ENCODE measurements at regions not wholly inside any gene's neighbourhood (a gene's known extent, or its start where the extent isn't known, plus 50 kb on each side); places are given as distances from the start of the nearest gene placed in this dataset.

DNA sequence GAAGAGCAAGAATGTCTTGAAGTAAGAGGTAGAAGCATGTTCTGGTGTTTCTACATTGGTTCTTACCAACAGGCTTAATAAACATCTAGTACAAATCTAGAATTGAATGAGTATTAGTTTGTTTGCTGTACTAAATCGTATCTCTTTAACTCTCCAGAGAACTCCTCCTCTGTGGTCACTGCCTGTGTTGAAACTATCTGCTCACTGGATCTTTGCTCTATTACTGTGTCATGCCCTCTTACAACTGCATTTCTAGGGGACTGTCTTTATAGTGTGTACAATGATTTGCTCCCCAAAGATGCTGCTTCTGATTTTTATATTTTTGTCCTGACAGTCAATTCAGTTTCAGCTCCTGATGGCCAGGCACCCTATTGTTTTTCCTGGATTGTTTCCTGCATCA lies 50.1 kb upstream of the E2F7 start:
- no peak overlapping the region for H2AFZ ChIP-seq (ENCODE audit: control insufficient read depth, low read depth, low read length)
- intact Hi-C loops (cut with micrococcal nuclease; ENCODE audit: unreplicated experiment), result no loop called here
- RAD21 ChIA-PET (ENCODE audit: unreplicated experiment), result no interaction called here
- POLR2A ChIA-PET, result interaction anchor here (0.6 kb wide), 1 partner anchor 260 kb away, joined by 4 read pairs; no protein-coding TSS in a partner anchor
- H3K27me3 ChIP-seq (replicated peaks in 1 of 2; ENCODE audit: control insufficient read depth in 2 of 2, insufficient read depth in 2 of 2, low read length in 1 of 2), result no peaks in the 10 kb centered on the region; a peak in 1 of 4 replicates
- no peak overlapping the region for H3K9ac ChIP-seq (ENCODE audit: control insufficient read depth, insufficient read depth, low read length)
- 6% methylated on average over 1 of the region's 1 CpG for WGBS (ENCODE audit: insufficient coverage, insufficient replicate concordance, low lambda C conversion rate, missing lambda C conversion rate)
- TF ChIP-seq NKRF (conservative IDR thresholded peaks at IDR 0.05), result no peak
- TF ChIP-seq, protein P1, sequence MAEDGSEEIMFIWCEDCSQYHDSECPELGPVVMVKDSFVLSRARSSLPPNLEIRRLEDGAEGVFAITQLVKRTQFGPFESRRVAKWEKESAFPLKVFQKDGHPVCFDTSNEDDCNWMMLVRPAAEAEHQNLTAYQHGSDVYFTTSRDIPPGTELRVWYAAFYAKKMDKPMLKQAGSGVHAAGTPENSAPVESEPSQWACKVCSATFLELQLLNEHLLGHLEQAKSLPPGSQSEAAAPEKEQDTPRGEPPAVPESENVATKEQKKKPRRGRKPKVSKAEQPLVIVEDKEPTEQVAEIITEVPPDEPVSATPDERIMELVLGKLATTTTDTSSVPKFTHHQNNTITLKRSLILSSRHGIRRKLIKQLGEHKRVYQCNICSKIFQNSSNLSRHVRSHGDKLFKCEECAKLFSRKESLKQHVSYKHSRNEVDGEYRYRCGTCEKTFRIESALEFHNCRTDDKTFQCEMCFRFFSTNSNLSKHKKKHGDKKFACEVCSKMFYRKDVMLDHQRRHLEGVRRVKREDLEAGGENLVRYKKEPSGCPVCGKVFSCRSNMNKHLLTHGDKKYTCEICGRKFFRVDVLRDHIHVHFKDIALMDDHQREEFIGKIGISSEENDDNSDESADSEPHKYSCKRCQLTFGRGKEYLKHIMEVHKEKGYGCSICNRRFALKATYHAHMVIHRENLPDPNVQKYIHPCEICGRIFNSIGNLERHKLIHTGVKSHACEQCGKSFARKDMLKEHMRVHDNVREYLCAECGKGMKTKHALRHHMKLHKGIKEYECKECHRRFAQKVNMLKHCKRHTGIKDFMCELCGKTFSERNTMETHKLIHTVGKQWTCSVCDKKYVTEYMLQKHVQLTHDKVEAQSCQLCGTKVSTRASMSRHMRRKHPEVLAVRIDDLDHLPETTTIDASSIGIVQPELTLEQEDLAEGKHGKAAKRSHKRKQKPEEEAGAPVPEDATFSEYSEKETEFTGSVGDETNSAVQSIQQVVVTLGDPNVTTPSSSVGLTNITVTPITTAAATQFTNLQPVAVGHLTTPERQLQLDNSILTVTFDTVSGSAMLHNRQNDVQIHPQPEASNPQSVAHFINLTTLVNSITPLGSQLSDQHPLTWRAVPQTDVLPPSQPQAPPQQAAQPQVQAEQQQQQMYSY (CRISPR knock-in tag; IDR thresholded peaks at IDR 0.05), result no peak
- TF ChIP-seq NBN (IDR thresholded peaks at IDR 0.05), result no peak
- TF ChIP-seq YY1 (IDR thresholded peaks at IDR 0.05; ENCODE audit: low read depth, low read length), result no peak
- H3K79me2 ChIP-seq (ENCODE audit: control insufficient read depth, insufficient read depth, low read length), result no peaks in the 10 kb centered on the region
- no peaks in the 10 kb centered on the region for H4K20me1 ChIP-seq (ENCODE audit: control insufficient read depth, insufficient read depth)
- CTCF ChIA-PET, result no interaction called here
- no peak overlapping the region for H3K27ac ChIP-seq (ENCODE audit: control insufficient read depth, insufficient read depth)
- ATAC-seq, result no peak
- no peak overlapping the region for H3K4me3 ChIP-seq
- H3K4me1 ChIP-seq (ENCODE audit: control insufficient read depth, insufficient read depth, low read length), result no peaks in the 10 kb centered on the region
- FAIRE-seq, result no peak
- no peak for DNase-seq (ENCODE audit: low read depth, low spot score)
- BruUV-seq (replicated peaks), result no TSS peak
- no peaks in the 10 kb centered on the region for H3K36me3 ChIP-seq (ENCODE audit: control insufficient read depth in 2 of 2, insufficient read depth in 2 of 2, low read length in 1 of 2)
- no peaks in the 10 kb centered on the region; the same call in 2 of the 3 replicates for H3K9me3 ChIP-seq (replicated peaks; ENCODE audit: control insufficient read depth, insufficient read depth, low read length)
- SMC1A ChIA-PET (ENCODE audit: uncharacterized antibody, unreplicated experiment), result interaction anchor here (0.6 kb wide), 1 partner anchor 110 kb away, joined by 3 read pairs; no protein-coding TSS in a partner anchor
- H3K4me2 ChIP-seq (ENCODE audit: control insufficient read depth, insufficient read depth), result no peak overlapping the region
- in situ Hi-C loops (cut with MboI), result no loop called here

Measured in GM12878 (cell line).